22Rv1 (cell line): ENCODE measurements at regions not wholly inside any gene's neighbourhood (a gene's known extent, or its start where the extent isn't known, plus 50 kb on each side); places are given as distances from the start of the nearest gene placed in this dataset.

Experiments used
- CTCF ChIP-seq: fragments of 450-650 bp; IDR thresholded peaks from 2 replicates; pipeline ENCODE4 v1.5.1; 2017; ENCODE audit warnings: mild to moderate bottlenecking
- ZFX ChIP-seq: fragments of 450-650 bp; IDR thresholded peaks from 2 replicates; pipeline ENCODE4 v1.6.1; 2017; ENCODE audit warnings: antibody characterized with exemption, borderline replicate concordance

- TF ChIP-seq ZFX (no peak), CTCF (no peak)
These were observed 125.5 kb downstream of the ADAMTS1 start for GRCh38 chr21:26719750-26720149.
